ENCODE measurements at regions not wholly inside any gene's neighbourhood (a gene's known extent, or its start where the extent isn't known, plus 50 kb on each side); places are given as distances from the start of the nearest gene placed in this dataset.

DNA sequence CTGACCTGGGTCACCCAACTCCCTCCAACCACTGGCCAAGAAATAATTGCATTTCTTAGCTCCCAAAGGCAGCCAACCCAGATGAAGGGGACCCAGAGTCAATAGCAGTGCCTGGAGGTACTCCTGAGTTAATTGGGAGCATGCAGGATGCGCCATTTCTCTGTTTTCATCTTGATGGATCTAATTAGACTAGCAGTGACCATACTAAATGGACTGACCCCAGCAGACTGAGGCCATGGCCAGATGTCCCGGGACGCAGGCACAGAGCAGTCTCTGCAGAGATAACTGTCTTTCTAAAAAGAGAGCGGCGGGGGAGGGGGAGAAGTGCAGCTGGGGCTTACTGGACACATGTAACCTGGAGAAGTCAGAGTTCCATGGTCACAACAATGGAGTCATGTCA is 53.2 kb upstream of the CMKLR1 start (continued):
- TF ChIP-seq, protein P1, sequence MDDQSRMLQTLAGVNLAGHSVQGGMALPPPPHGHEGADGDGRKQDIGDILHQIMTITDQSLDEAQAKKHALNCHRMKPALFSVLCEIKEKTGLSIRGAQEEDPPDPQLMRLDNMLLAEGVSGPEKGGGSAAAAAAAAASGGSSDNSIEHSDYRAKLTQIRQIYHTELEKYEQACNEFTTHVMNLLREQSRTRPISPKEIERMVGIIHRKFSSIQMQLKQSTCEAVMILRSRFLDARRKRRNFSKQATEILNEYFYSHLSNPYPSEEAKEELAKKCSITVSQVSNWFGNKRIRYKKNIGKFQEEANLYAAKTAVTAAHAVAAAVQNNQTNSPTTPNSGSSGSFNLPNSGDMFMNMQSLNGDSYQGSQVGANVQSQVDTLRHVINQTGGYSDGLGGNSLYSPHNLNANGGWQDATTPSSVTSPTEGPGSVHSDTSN (IDR thresholded peaks at IDR 0.05), result no peak
- TF ChIP-seq, protein P2, sequence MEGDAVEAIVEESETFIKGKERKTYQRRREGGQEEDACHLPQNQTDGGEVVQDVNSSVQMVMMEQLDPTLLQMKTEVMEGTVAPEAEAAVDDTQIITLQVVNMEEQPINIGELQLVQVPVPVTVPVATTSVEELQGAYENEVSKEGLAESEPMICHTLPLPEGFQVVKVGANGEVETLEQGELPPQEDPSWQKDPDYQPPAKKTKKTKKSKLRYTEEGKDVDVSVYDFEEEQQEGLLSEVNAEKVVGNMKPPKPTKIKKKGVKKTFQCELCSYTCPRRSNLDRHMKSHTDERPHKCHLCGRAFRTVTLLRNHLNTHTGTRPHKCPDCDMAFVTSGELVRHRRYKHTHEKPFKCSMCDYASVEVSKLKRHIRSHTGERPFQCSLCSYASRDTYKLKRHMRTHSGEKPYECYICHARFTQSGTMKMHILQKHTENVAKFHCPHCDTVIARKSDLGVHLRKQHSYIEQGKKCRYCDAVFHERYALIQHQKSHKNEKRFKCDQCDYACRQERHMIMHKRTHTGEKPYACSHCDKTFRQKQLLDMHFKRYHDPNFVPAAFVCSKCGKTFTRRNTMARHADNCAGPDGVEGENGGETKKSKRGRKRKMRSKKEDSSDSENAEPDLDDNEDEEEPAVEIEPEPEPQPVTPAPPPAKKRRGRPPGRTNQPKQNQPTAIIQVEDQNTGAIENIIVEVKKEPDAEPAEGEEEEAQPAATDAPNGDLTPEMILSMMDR (IDR thresholded peaks at IDR 0.05), result no peak
- TF ChIP-seq YY1 (IDR thresholded peaks at IDR 0.05; ENCODE audit: low read depth) (no peak), RAD21 (IDR thresholded peaks at IDR 0.05; ENCODE audit: low read length) (peak; percentile 43), MXI1 (IDR thresholded peaks at IDR 0.05; ENCODE audit: low read depth, low read length) (peak; percentile 83), RXRA (IDR thresholded peaks at IDR 0.05; ENCODE audit: borderline replicate concordance, low read depth) (no peak), GABPA (IDR thresholded peaks at IDR 0.05; ENCODE audit: low read depth) (no peak), FOXJ3 (CRISPR knock-in tag; IDR thresholded peaks at IDR 0.05) (peak; percentile 98), RFX5 (IDR thresholded peaks at IDR 0.05; ENCODE audit: low read length) (no peak), TCF12 (IDR thresholded peaks at IDR 0.05) (peak; percentile 47; the same call in 1 of the 2 replicates), POLR2AphosphoS5 (IDR thresholded peaks at IDR 0.05; ENCODE audit: low read depth, low read length) (no peak), SMC3 (IDR thresholded peaks at IDR 0.05; ENCODE audit: low read depth, low read length) (peak; percentile 7; the same call in 1 of the 2 replicates)
- TF ChIP-seq, protein P3, sequence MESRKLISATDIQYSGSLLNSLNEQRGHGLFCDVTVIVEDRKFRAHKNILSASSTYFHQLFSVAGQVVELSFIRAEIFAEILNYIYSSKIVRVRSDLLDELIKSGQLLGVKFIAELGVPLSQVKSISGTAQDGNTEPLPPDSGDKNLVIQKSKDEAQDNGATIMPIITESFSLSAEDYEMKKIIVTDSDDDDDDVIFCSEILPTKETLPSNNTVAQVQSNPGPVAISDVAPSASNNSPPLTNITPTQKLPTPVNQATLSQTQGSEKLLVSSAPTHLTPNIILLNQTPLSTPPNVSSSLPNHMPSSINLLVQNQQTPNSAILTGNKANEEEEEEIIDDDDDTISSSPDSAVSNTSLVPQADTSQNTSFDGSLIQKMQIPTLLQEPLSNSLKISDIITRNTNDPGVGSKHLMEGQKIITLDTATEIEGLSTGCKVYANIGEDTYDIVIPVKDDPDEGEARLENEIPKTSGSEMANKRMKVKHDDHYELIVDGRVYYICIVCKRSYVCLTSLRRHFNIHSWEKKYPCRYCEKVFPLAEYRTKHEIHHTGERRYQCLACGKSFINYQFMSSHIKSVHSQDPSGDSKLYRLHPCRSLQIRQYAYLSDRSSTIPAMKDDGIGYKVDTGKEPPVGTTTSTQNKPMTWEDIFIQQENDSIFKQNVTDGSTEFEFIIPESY (IDR thresholded peaks at IDR 0.05; ENCODE audit: borderline replicate concordance, low read depth), result no peak

DNA sequence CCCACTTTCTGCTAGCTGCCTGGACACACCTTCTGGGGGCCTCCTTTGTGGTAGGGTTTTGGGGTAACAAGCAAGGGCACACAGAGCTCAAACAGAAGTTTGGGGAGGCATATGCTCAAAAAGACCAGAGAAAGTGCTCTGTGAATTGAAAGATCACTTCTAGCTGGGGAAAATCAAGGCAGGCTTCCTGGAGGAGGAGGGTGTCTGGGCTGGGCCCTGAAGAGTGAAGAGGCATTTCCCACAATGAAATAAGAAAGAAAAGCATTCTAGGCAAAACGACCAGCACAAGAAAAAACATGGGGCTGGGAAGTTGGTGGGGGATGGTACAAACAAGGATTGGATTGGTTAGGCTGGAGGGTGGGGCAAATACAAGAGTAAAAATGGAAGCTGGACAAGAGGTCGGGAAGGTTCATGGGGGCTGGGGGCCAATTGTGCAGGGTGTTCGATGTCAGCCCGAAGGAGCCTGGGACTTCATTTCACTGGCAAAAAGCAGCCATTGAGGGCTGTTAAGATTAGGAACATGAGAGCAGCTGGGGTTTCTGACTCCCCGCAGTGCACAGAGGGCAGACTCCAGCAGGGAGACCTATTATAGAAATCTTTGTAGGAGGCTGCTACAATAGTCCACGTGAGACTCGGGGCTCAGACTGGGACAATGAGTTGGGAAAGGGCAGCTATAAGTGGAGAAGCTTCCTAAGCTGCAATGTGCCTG is 51.5 kb upstream of the CMKLR1 start:
- Histone ChIP-seq H3K9me3 (no peaks in the 10 kb centered on the region), H3K9ac (no peak overlapping the region), H3K4me1 (ENCODE audit: control insufficient read depth in 1 of 2, insufficient read depth in 2 of 2, low read depth in 1 of 2, low read length in 1 of 2) (peaks cover 0 to 61% of the 10 kb centered on the region in 2 experiments; a peak in 2 of 4 replicates), H4K20me1 (ENCODE audit: insufficient read depth) (no peaks in the 10 kb centered on the region), H3K4me2 (no peak overlapping the region), H3K27ac (ENCODE audit: low read depth in 2 of 2, low read length in 1 of 2) (peak overlapping the region in 1 of 2 experiments; percentile 98; a peak in 2 of 4 replicates), H3K36me3 (replicated peaks in 1 of 2; ENCODE audit: control insufficient read depth in 1 of 2, insufficient read depth in 2 of 2, low read length in 1 of 2) (no peaks in the 10 kb centered on the region), H2AFZ (ENCODE audit: low read depth) (no peak overlapping the region), H3K79me2 (ENCODE audit: insufficient read depth) (no peaks in the 10 kb centered on the region), H3K27me3 (ENCODE audit: insufficient read depth) (no peaks in the 10 kb centered on the region), H3K4me3 (ENCODE audit: low read depth in 2 of 2, low read length in 1 of 2) (no peak overlapping the region), H3K9me2 (no peaks in the 10 kb centered on the region), H3F3A (replicated peaks; ENCODE audit: insufficient read depth) (no peaks in the 10 kb centered on the region)
- 28% methylated on average over 6 of the region's 7 CpGs for WGBS (ENCODE audit: low lambda C conversion rate)
- no peak for DNase-seq
- ChIA-PET POLR2A (no interaction called here), CTCF (interaction anchor here (0.6 to 2.6 kb wide), 6 partner anchors 9 to 126 kb away, joined by 3 to 16 read pairs (median 4); no protein-coding TSS in a partner anchor)
- no peak for TF ChIP-seq MXI1 (IDR thresholded peaks at IDR 0.05; ENCODE audit: low read depth, low read length)
- no peak for TF ChIP-seq FOXJ3 (CRISPR knock-in tag; IDR thresholded peaks at IDR 0.05)
- TF ChIP-seq POLR2AphosphoS5 (IDR thresholded peaks at IDR 0.05; ENCODE audit: low read depth, low read length), result no peak
- TF ChIP-seq SIN3A (IDR thresholded peaks at IDR 0.05; ENCODE audit: borderline replicate concordance, low read depth, low read length), result no peak
- TF ChIP-seq EP300 (IDR thresholded peaks at IDR 0.05; ENCODE audit: borderline replicate concordance in 1 of 2, low read depth in 1 of 2, low read length in 1 of 2), result no peak
- TF ChIP-seq JUND (IDR thresholded peaks at IDR 0.05), result no peak
- TF ChIP-seq, protein P4, sequence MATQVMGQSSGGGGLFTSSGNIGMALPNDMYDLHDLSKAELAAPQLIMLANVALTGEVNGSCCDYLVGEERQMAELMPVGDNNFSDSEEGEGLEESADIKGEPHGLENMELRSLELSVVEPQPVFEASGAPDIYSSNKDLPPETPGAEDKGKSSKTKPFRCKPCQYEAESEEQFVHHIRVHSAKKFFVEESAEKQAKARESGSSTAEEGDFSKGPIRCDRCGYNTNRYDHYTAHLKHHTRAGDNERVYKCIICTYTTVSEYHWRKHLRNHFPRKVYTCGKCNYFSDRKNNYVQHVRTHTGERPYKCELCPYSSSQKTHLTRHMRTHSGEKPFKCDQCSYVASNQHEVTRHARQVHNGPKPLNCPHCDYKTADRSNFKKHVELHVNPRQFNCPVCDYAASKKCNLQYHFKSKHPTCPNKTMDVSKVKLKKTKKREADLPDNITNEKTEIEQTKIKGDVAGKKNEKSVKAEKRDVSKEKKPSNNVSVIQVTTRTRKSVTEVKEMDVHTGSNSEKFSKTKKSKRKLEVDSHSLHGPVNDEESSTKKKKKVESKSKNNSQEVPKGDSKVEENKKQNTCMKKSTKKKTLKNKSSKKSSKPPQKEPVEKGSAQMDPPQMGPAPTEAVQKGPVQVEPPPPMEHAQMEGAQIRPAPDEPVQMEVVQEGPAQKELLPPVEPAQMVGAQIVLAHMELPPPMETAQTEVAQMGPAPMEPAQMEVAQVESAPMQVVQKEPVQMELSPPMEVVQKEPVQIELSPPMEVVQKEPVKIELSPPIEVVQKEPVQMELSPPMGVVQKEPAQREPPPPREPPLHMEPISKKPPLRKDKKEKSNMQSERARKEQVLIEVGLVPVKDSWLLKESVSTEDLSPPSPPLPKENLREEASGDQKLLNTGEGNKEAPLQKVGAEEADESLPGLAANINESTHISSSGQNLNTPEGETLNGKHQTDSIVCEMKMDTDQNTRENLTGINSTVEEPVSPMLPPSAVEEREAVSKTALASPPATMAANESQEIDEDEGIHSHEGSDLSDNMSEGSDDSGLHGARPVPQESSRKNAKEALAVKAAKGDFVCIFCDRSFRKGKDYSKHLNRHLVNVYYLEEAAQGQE (IDR thresholded peaks at IDR 0.05; ENCODE audit: low read depth, low read length), result no peak
- no peak for TF ChIP-seq TEAD4 (IDR thresholded peaks at IDR 0.05; ENCODE audit: borderline replicate concordance, insufficient read depth)
- no peak for TF ChIP-seq YY1 (IDR thresholded peaks at IDR 0.05; ENCODE audit: low read depth)
- no peak for TF ChIP-seq TCF12 (IDR thresholded peaks at IDR 0.05)
- TF ChIP-seq, protein P5, sequence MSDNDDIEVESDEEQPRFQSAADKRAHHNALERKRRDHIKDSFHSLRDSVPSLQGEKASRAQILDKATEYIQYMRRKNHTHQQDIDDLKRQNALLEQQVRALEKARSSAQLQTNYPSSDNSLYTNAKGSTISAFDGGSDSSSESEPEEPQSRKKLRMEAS (IDR thresholded peaks at IDR 0.05; ENCODE audit: low read depth), result no peak
- no peak for TF ChIP-seq RCOR1 (IDR thresholded peaks at IDR 0.05; ENCODE audit: low read length)
- TF ChIP-seq, protein P6, sequence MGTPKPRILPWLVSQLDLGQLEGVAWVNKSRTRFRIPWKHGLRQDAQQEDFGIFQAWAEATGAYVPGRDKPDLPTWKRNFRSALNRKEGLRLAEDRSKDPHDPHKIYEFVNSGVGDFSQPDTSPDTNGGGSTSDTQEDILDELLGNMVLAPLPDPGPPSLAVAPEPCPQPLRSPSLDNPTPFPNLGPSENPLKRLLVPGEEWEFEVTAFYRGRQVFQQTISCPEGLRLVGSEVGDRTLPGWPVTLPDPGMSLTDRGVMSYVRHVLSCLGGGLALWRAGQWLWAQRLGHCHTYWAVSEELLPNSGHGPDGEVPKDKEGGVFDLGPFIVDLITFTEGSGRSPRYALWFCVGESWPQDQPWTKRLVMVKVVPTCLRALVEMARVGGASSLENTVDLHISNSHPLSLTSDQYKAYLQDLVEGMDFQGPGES (IDR thresholded peaks at IDR 0.05; ENCODE audit: low read depth, low read length), result no peak

Measured in SK-N-SH (cell line).